Endodermal cell (in vitro differentiated cells): ENCODE measurements at regions not wholly inside any gene's neighbourhood (a gene's known extent, or its start where the extent isn't known, plus 50 kb on each side); places are given as distances from the start of the nearest gene placed in this dataset.
A peak's percentile ranks its signal among the peaks of the same experiment; 100 is the strongest.

Experiments used
- DNase-seq: peaks from one replicate; pipeline ENCODE4 v3.0.0-alpha.2; 2017
- H3K27ac ChIP-seq: 2 replicates; pipeline ENCODE4 v1.5.1; 2013; ENCODE audit warnings: mild to moderate bottlenecking, low read depth, low read length, moderate library complexity
- H3K27me3 ChIP-seq: 2 replicates; pipeline ENCODE4 v1.6.1; 2013; ENCODE audit warnings: mild to moderate bottlenecking, low read length, moderate library complexity; ENCODE audit not compliant: insufficient read depth, control insufficient read depth, poor library complexity, severe bottlenecking
- H3K36me3 ChIP-seq: 2 replicates; pipeline ENCODE4 v1.7.0; 2013; ENCODE audit warnings: mild to moderate bottlenecking, low read length, moderate library complexity; ENCODE audit not compliant: control insufficient read depth, insufficient read depth
- H3K4me1 ChIP-seq: one replicate; pipeline ENCODE4 v1.7.0; 2013; ENCODE audit warnings: low read length; ENCODE audit not compliant: control insufficient read depth, insufficient read depth
- H3K4me3 ChIP-seq: 2 replicates; pipeline ENCODE4 v1.5.1; 2013; ENCODE audit warnings: mild to moderate bottlenecking, low read length, moderate library complexity
- H3K9ac ChIP-seq: 2 replicates; pipeline ENCODE4 v1.6.1; 2013; ENCODE audit warnings: mild to moderate bottlenecking, low read length, moderate library complexity; ENCODE audit not compliant: poor library complexity, severe bottlenecking; ENCODE audit errors: extremely low read depth
- H3K9me3 ChIP-seq: 2 replicates; pipeline ENCODE4 v1.6.1; 2013; ENCODE audit warnings: mild to moderate bottlenecking, low read length, moderate library complexity; ENCODE audit not compliant: control insufficient read depth
- H3K27ac Mint-ChIP-seq: 2 replicates; pipeline ENCODE4 v1.8.0; 2020; ENCODE audit warnings: mixed read lengths
- H3K27me3 Mint-ChIP-seq: 2 replicates; pipeline ENCODE4 v1.8.0; 2021; ENCODE audit warnings: mild to moderate bottlenecking, mixed read lengths; ENCODE audit not compliant: insufficient read depth
- H3K36me3 Mint-ChIP-seq: 2 replicates; pipeline ENCODE4 v1.8.0; 2020; ENCODE audit warnings: low read depth, mixed read lengths
- H3K4me1 Mint-ChIP-seq: 2 replicates; pipeline ENCODE4 v1.8.0; 2020; ENCODE audit warnings: mixed read lengths
- H3K4me3 Mint-ChIP-seq: 2 replicates; pipeline ENCODE4 v1.8.0; 2020; ENCODE audit warnings: mild to moderate bottlenecking, moderate library complexity, mixed read lengths
- H3K9me3 Mint-ChIP-seq: 2 replicates; pipeline ENCODE4 v1.8.0; 2020; ENCODE audit warnings: mild to moderate bottlenecking, mixed read lengths
- WGBS, 2 experiments: methylation state at CpG; one replicate each; pipeline versions ENCODE4 v1.1.5 to v1.1.7; 2013; ENCODE audit warnings: missing lambda C conversion rate in 2 of 2, mixed read lengths in 1 of 2; ENCODE audit not compliant: insufficient coverage in 1 of 2, insufficient read length in 1 of 2; 5-methylcytosine and 5-hydroxymethylcytosine counted together
- TF ChIP-seq, protein P1 (sequence below): fragments of 200-600 bp; sonication (generic); conservative IDR thresholded peaks from 2 replicates; pipeline ENCODE4 v1.5.0; 2021; ENCODE audit warnings: antibody characterized with exemption, mild to moderate bottlenecking

DNA sequence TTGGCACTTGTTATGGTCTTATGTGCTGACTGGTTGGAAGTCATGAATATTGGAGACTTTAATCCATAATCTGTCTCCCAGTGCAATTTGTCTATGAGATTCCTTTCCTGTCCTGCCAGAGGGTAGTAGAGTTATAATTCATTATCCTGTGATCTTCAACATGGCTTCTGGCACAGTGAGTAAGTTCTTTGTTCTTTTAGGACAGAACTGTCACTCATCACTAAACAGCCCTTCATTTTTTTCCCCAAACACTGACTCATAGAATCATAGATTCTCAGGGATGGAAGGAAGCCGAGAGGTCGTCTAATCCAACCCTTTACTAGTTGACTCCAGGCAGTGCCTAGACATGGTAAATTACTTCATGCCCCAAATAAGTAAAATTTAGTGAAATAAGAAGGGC lies 78.4 kb downstream of the LUZP4 start:
- DNase-seq, result no peak
- Mint-ChIP-seq H3K27ac (no peak overlapping the region), H3K9me3 (no peaks in the 10 kb centered on the region), H3K4me1 (peaks cover 11% of the 10 kb centered on the region), H3K36me3 (no peaks in the 10 kb centered on the region), H3K27me3 (peaks cover 1% of the 10 kb centered on the region), H3K4me3 (no peak overlapping the region)
- Histone ChIP-seq H3K9ac (no peak overlapping the region), H3K4me1 (no peaks in the 10 kb centered on the region), H3K9me3 (no peaks in the 10 kb centered on the region), H3K4me3 (no peak overlapping the region), H3K27ac (peak overlapping the region; percentile 38), H3K36me3 (no peaks in the 10 kb centered on the region), H3K27me3 (no peaks in the 10 kb centered on the region)
- 100% methylated on average over 2 of the region's 2 CpGs; no CpG with 5 or more reads in 1 of the 2 experiments for WGBS, 2 experiments
- TF ChIP-seq, protein P1, sequence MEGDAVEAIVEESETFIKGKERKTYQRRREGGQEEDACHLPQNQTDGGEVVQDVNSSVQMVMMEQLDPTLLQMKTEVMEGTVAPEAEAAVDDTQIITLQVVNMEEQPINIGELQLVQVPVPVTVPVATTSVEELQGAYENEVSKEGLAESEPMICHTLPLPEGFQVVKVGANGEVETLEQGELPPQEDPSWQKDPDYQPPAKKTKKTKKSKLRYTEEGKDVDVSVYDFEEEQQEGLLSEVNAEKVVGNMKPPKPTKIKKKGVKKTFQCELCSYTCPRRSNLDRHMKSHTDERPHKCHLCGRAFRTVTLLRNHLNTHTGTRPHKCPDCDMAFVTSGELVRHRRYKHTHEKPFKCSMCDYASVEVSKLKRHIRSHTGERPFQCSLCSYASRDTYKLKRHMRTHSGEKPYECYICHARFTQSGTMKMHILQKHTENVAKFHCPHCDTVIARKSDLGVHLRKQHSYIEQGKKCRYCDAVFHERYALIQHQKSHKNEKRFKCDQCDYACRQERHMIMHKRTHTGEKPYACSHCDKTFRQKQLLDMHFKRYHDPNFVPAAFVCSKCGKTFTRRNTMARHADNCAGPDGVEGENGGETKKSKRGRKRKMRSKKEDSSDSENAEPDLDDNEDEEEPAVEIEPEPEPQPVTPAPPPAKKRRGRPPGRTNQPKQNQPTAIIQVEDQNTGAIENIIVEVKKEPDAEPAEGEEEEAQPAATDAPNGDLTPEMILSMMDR, result no peak

DNA sequence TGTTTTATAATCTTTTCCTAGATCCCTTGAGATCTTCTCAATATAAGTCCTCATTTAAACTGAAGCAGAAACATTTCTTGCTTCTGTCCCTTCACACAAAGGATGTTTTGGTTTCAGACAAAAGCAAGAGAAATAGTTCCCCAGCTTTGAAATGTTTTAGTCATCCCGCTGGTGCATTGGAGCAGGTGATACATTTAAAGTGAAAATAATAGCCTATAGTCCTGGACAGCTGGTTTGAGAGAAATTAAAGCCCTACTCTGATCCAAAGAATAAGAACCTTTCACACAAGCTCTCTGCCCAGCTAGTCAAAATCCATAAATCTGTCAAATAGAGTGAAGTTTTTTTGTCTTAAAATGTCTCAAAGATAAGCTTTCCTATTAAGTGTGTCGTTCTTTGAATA lies 79.4 kb downstream of the LUZP4 start:
- TF ChIP-seq, protein P1, result no peak
- no peaks in the 10 kb centered on the region for H3K9me3 Mint-ChIP-seq
- Histone ChIP-seq H3K27me3 (no peaks in the 10 kb centered on the region), H3K27ac (no peak overlapping the region), H3K36me3 (no peaks in the 10 kb centered on the region), H3K9me3 (no peaks in the 10 kb centered on the region), H3K4me1 (no peaks in the 10 kb centered on the region), H3K4me3 (no peak overlapping the region), H3K9ac (no peak overlapping the region)
- no peak overlapping the region for H3K27ac Mint-ChIP-seq
- peaks cover 14% of the 10 kb centered on the region for H3K4me1 Mint-ChIP-seq
- H3K4me3 Mint-ChIP-seq, result no peak overlapping the region
- WGBS, 2 experiments, result 78% methylated on average over 1 of the region's 2 CpGs; no CpG with 5 or more reads in 1 of the 2 experiments
- peaks cover 1% of the 10 kb centered on the region for H3K27me3 Mint-ChIP-seq
- H3K36me3 Mint-ChIP-seq, result no peaks in the 10 kb centered on the region
- no peak for DNase-seq

DNA sequence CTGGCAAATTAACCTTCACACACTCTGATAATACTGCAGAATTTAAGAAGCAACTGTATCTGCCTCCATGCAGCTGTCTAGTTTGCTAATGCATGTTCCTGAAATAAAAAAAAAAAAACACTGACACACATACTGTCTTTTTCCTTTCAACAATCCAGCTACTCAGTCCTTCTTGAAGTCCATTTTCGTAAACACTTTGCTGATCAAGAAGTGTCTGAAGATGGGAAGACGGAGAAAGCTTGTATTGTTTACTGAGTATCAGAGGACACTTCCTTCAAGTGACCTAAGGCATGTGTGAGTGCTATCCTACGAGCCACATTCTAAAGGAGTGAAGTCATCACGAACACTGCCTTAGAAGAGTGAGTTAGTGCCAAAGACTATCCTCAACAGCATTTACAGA lies 82.6 kb downstream of the LUZP4 start:
- peak; percentile 57 for DNase-seq
- TF ChIP-seq, protein P1, result no peak
- H3K4me3 Mint-ChIP-seq, result no peak overlapping the region
- peaks cover 14% of the 10 kb centered on the region for H3K4me1 Mint-ChIP-seq
- no peaks in the 10 kb centered on the region for H3K4me1 ChIP-seq
- H3K4me3 ChIP-seq, result no peak overlapping the region
- H3K36me3 Mint-ChIP-seq, result no peaks in the 10 kb centered on the region
- H3K27ac Mint-ChIP-seq, result peak overlapping the region; percentile 95
- no peaks in the 10 kb centered on the region for H3K36me3 ChIP-seq
- 31 to 40% methylated on average over 1 to 4 of the region's 4 CpGs for WGBS, 2 experiments
- peak overlapping the region; percentile 42 for H3K9ac ChIP-seq
- H3K9me3 ChIP-seq, result no peaks in the 10 kb centered on the region
- H3K9me3 Mint-ChIP-seq, result no peaks in the 10 kb centered on the region
- peak overlapping the region; percentile 74 for H3K27ac ChIP-seq
- peaks cover 1% of the 10 kb centered on the region for H3K27me3 Mint-ChIP-seq
- H3K27me3 ChIP-seq, result no peaks in the 10 kb centered on the region
